ENCODE measurements at regions not wholly inside any gene's neighbourhood (a gene's known extent, or its start where the extent isn't known, plus 50 kb on each side); places are given as distances from the start of the nearest gene placed in this dataset.
"Not testable (repeated sequence)": the region's sequence is repeated elsewhere in the genome, so short reads cannot be mapped to it uniquely, and the experiment has no call there.

DNA sequence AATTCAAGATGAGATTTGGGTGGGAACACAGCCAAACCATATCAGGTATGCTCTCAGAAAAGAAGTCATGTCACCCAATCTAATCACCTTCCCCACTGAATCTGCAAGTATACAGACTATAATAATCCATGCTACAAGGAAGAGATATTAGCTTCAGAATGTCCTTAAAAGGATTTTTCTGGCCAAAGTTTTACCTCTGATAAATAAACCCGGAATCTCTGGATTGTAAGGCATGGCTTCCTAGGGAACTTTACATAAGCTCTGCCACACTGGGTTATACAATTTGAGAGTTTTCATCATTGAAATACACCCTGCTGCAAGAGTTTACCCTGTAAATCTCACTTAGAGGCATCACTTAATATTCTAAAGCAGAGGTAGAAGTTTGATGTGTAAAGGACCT lies 330.5 kb upstream of the KCNMB2 start:
- DNase-seq (ENCODE audit: low spot score): no peak

DNA sequence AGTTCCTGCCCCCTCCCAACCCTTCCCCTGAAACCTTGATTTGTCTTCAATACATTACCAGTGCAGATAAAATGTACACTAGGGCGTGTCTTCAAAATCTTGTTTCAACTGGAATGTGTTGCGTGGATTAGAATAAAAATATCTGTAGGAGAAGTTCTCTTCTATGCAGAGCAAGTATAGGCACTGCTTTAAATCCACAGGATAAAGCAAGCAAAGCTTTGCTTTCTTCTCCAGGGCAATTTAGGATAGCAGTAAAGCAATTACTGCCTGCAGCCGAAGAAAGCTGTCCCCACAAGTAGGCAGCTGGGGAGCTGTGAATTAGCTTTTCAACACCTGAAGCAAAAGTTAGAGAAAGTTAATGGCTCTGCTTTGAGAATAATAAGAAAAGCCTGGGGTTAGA lies 329.7 kb upstream of the KCNMB2 start:
- no peak for DNase-seq (ENCODE audit: low spot score)

DNA sequence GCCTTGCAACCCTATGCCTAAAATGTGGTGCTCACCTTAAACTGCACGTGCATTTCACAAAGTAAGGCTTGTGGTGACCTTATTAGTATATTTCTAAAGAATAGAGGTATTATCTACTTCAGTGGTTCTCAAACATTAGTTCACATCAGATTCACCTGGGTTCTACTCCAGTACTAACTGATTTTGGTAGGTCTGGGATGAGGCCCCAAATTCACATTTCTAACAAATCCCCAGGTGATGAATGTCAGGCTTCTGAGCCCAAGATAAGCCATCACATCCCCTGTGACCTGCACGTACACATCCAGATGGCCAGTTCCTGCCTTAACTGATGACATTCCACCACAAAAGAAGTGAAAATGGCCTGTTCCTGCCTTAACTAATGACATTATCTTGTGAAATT lies 329.1 kb upstream of the KCNMB2 start:
- DNase-seq (ENCODE audit: low spot score): not testable (repeated sequence)

DNA sequence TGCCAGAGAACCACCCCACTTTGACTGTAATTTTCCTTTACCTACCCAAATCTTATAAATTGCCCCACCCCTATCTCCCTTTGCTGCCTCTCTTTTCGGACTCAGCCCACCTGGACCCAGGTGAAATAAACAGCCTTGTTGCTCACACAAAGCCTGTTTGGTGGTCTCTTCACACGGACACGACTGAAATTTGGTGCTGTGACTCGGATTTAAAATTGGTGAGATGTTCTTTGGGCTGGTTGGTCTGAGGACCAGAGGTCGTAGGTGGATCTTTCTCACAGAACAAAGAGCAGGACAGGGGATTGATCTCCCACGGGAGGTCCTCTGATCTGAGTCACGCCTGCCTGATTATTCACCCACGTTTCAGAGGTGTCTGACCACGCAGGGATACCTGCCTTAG lies 328.6 kb upstream of the KCNMB2 start:
- DNase-seq (ENCODE audit: low spot score): not testable (repeated sequence)

DNA sequence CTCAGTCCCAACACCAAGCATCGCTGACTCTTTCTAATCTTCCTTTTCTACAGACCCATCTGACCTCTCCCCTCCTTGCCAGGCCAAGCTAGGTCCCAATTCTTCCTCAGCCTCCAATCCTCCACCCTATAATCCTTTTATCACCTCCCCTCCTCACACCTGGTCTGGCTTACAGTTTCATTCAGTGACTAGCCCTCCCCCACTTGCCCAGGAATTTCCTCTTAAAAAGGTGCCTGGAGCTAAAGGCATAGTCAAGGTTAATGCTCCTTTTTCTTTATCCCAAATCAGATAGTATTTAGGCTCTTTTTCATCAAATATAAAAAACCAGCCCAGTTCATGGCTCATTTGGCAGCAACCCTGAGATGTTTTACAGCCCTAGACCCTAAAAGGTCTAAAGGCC lies 327.1 kb upstream of the KCNMB2 start:
- DNase-seq (ENCODE audit: low spot score): not testable (repeated sequence)

DNA sequence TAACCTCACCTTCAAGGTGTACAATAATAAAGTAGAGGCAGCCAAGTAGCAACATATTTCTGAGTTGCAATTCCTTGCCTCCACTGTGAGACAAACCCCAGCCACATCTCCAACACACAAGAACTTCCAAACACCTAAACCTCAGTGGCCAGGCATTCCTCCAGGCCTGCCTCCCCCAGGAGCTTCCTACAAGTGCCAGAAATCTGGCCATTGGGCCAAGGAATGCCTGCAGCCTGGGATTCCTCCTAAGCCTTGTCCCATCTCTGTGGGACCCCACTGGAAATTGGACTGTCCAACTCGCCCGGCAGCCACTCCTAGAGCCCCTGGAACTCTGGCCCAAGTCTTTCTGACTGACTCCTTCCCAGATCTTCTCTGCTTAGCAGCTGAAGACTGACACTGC lies 326.6 kb upstream of the KCNMB2 start:
- DNase-seq (ENCODE audit: low spot score): not testable (repeated sequence)

DNA sequence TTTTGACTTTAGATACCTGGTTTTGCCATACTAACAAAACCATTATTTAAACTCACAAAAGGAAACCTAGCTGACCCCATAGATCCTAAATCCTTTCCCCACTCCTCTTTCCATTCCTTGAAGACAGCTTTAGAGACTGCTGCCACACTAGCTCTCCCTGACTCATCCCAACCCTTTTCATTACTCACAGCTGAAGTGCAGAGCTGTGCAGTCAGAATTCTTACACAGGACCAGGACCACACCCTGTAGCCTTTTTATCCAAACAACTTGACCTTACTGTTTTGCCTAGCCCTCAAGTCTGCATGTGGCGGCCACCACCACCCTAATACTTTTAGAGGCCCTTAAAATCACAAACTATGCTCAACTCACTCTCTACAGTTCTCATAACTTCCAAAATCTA lies 325.1 kb upstream of the KCNMB2 start:
- DNase-seq (ENCODE audit: low spot score): not testable (repeated sequence)

DNA sequence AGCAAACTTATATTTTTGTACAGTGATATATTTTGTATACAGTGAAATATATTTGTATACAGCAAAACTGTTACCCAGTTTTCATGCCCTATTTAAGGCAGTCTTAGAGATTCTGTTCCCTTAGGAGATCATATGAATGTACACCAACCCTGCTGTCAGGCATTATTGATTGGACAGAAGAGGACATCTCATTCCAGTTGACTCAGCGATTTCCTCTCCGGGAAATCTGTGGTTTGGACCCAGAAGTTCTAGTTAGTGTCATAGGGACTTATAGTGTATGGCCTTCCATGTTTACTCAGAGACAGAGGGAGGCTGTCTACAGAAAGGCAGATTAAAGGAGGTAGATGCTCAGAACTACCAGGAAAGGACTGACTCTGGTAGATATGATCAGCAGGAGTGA lies 318.8 kb upstream of the KCNMB2 start:
- no peak for DNase-seq (ENCODE audit: low spot score)

DNA sequence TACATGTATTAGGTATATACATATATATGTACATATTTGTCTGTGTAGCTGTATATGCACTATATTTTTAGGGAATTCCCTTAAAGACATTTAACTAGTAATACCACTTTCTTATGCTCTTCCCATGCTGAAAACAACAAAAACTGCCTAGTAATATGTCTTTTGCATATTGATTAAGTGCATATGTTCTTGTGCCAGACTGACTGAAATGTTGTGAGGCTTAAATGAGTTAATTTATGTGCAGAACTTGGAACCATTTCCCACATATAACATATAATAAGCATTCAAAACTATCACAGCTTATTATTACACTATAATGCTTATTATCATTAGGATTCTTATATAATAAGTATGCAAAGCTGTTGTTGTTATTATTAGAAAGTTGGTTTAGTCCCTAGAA lies 318.0 kb upstream of the KCNMB2 start:
- no peak for DNase-seq (ENCODE audit: low spot score)

DNA sequence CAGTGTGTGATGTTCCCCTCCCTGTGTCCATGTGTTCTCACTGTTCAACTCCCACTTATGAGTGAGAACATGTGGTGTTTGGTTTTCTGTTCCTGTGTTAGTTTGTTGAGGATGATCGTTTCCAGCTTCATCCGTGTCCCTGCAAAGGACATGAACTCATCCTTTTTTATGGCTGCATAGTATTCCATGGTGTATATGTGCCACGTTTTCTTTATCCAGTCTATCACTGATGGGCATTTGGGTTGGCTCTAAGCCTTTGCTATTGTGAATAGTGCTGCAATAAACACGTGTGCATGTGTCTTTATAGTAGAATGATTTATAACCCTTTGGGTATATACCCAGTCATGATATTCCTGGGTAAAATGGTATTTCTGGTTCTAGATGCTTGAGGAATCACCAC lies 316.6 kb upstream of the KCNMB2 start:
- DNase-seq (ENCODE audit: low spot score): not testable (repeated sequence)

DNA sequence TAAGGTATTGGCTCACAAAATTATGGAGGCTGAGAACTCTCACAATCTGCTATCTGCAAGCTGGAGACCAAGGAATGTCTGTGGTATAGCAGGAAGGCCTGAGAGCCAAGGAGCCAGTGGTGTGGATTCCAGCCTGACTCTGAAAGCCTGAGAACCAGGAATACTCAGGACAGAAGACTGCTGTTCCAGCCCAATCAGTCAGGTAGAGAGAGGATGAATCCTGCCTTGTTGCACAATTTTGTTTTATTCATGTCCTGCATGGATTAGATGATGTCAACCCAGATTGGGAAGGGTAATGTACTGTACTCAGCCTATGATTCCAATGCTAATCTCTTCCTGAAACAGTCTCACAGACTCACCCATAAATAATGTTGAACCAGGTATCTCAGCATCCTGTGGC lies 312.4 kb upstream of the KCNMB2 start:
- no peak for DNase-seq (ENCODE audit: low spot score)

DNA sequence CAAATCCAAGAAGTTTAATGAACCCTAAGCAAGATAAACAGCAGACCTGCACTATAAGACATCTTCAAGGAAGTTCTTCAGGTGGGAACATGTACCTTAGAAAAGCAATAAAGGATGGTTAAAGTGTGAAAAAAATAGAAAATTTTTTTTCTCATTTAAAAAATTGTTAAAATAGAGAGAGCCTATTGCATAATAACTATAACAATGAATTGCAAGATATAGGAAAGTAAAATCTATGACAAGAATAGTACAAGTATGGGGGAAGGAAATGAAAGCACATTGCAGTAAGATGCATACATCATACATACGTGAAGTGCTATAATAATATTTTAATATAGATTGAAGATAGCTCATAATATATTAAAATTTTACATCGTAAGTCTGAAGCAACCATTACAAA lies 310.1 kb upstream of the KCNMB2 start:
- no peak for DNase-seq (ENCODE audit: low spot score)

DNA sequence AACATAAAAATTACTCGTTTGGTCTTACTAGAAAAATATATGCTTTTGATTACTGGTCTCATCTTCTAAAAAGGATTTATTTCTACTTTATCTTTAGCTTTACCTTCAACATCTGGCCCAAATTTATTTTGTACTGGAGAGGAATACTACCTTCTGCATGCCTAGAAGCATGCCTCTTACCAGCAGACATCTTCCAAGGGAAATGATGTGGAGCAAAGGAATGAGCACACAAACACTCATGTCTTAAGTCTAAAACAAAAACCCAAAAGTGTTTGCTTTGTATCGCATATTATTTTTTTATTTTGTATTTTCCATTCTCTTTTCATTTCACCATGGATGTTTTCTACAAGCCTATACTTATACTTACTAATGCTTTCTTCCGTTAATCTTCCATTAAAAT lies 304.6 kb upstream of the KCNMB2 start:
- no peak for DNase-seq (ENCODE audit: low spot score)

DNA sequence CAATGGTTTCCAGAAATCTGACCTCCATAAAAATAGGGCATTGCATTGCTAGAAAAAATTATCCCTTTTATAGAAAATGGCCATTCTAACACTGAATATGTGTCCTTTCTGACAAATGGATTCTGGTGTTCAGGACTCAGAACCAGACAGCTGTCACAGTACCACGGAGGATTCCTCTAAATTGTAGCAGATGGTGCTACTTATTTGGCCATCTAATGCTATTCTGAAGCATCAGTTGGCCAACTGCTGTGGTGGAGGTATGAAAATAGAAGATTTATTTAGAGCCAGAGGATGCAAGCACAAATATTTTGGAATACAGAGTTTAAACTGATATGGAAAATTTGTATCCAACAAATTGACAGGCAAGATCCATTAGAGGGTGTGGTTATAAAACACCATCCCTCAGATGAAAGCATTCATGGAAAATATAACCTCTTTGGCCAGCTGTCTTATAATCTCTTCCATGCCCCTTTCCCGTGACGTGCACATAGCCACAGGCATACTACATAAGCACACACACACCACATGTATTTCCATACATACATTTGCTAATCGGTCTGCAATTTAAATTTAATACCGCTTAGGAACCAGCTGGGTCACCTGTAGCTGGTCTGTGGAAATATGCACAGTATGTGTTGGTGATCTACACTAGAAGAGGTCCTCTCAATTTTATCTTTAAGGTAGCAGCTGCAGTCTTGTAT lies 302.7 kb upstream of the KCNMB2 start:
- DNase-seq (ENCODE audit: low spot score): no peak

DNA sequence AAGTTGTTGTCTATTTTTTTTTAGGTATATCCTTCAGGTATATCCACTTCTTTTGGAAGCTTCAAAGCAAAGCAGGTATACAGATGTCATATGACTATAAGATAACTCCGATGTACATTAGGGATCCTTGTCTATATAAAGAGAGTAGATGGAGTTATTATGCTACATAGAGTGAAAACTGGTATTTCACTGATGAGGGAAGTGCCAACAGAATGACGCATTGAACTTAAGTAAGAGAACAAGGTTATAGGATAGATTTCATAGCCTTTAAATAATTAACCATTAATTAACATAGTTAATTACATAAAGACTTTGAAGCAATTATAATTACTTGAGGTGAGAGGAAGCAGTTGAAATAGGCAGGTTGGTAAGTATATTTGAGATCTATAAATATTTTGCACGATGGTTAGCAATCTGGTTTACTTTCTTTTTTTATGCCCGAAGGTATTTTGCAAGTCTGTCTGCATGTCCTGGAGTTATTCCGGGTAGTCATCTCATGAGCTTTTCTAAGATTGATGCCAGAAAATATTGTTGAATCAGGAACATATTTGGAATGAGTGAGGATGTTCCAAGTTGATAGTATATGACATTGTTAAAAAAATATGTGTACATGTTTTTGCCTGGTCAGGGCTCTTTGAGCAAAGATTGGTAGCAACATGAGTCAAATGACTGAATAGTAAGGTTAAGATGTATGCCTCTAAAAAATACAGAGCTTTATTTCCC lies 299.5 kb upstream of the KCNMB2 start:
- DNase-seq (ENCODE audit: low spot score): no peak

DNA sequence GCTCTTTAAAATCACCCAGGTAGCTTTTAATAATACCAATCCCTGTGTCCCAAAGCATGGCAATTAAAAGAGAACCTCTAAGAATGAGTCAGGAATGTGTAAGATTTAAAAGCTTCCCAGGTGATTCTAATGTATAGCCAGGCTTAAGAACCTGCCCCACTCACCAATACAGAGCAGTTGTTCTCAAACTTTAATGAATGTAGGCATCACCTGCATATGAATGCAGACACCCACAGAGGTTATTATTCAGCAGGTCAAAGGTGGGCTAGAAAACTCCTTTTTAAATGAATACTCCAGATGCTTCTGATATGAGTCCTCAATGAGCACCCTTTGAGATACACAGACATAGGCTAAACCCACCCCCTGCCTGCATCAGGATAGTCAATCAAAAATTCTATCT lies 298.1 kb upstream of the KCNMB2 start:
- peak; percentile 7 for DNase-seq (ENCODE audit: low spot score)

DNA sequence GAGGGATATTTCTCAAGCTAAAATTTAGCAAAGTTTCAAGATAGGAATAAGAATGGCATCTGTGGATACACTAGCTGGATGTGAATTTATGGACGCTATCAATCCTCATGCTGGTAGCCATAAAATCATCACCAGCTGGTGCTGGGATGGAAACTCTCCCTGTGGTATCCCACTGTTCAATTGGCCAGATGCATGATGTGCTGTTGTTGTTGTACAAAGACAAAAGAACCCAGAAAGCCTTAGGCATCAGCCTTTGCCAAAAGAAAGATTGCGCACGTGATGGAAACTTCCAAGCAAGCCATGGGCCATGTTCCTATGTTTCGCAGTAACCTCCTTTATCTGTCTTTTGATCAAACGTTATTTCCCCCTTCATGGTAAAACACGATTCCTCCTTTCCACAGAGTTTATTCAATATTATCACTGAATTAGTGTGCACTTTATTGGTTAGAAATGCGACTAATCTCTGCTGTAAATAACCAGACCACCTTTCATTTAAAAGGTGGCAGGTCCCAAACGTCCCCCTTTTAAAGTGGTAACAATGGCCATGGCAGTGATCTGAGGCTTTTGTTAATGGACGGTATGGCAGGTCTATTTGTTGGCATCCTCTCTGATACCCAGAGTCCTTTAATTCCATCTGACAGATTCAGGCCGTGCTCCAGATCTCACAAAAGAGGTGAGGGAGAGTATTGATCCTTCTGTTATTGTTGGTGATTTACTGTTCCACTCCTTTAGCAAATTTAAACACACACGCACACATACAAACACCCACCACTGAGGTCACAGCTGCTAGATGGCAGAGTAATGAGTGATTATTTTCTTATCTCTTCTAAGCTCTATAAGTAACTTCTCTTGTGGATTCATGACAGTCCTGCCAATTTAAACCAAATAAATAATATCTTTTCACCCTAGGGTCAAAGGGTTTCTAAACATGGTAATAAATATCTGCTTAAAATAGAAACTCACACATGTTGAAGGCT lies 291.2 kb upstream of the KCNMB2 start:
- DNase-seq (ENCODE audit: low spot score): no peak

DNA sequence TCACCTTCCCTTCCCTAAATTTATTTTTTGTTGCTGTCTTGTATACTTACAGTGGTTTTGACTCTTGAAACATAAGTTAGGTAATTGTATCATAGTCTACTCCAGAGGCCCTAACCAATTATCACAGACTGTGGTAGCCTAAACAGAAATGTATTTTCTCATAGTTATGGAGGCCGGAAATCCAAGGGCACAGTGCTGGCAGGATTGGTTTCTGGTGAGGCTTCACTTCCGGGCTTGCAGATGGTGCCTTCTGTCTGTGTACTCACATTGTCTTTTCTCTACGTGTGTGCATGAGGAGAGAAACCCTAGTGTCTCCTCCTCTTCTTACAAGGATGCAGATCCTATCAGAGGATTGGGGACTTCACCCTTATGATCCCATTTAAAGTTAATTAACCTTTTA lies 290.2 kb upstream of the KCNMB2 start:
- no peak for DNase-seq (ENCODE audit: low spot score)

DNA sequence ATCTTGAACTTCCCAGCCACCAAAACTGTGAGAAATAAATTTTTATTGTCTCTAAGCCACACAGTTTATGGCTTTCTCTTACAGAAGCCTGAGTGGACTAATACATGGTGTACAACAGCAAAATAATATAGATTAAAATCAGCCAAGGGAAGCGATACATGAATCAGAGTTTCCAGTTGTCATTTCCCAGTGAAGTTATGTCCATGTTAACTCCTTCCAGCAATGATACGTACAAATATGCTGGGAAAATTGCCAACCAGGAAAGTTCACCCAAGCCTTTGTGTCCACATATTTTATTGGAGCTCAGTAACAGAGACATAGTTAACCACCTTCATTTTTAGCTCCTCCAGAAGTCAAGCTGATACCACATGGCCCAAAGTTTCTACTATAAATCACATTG lies 280.9 kb upstream of the KCNMB2 start:
- no peak for DNase-seq (ENCODE audit: low spot score)

DNA sequence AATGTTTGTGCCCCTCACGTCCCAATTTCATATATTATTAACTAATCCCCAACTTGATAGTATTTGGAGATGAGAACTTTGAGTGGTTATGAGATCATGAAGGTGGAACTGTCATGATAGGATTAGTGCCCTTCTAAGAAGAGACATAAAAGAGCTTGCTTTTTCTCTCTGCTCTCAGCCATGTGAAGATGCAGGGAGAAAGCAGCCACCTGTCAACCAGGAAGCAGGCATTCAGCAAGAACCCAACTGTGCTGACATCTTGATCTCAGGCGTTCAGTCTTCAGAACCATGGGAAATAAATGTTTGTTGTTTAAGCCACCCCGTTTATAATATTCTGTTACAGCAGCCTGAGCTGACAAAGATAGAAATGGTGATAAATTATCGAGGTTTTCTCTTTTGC lies 278.7 kb upstream of the KCNMB2 start:
- DNase-seq (ENCODE audit: low spot score): no peak

DNA sequence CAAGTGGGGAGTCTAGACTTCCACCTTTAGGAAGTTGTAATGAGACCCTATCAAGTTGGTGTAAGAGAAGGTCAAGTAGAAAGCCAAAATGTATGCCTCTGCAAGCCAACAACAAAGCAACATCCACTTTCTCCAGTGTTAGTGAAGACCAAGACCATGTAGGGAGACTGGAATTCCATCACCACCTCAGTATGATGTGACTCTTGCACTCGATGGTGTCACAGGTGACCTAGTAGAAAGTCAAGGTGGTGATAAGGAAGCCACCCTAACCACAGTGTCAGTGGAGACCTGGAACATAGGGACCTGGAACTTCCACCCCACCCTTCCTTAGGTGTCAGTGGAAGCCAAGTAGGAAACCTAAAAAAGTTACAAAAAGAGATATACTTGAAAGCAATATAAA lies 278.1 kb upstream of the KCNMB2 start:
- DNase-seq (ENCODE audit: low spot score): no peak

DNA sequence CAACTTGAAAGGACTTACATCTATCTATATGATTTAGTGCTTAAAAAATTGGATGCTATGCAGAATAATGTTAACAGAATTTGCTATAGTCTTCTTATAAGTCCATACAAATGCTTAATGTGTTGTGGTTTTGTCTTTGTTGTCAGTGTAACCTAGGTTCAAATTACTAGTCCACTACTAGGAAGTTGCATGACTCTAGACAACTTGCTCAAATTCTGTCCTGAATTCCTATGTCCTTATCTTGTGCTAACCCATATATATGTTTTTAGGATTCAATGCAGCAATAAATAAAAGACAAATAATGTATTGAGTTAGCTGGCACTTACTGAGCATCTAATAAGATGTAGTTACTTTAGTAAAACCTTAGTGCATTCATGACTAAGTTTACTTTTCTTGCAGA lies 276.5 kb upstream of the KCNMB2 start:
- DNase-seq (ENCODE audit: low spot score): no peak

Measured in iPS-NIHi11 (cell line).